ENCODE measurements at regions not wholly inside any gene's neighbourhood (a gene's known extent, or its start where the extent isn't known, plus 50 kb on each side); places are given as distances from the start of the nearest gene placed in this dataset.

DNA sequence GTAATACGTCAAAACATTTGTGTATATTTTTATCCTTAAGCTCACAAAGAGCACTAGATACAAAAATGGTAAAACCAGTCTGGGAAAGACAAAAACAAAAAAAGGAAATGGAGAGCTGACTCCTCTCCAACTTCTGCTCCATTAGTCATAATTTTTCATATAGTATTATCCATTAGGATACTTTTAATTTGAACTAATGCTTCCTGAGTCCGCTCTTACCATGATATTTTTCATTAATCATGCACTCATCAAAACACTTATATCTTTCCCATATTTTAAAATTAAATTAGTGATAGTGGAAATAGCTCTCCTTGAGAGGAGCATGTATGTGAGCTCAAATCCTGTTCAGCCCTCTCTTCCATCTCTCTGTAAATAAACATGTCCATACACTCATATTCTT lies 1093.0 kb upstream of the MIR17HG start:
- no peaks in the 10 kb centered on the region for H3K36me3 ChIP-seq
- DNase-seq, result no peak
- no peak overlapping the region for H3K4me3 ChIP-seq
- H3K9me3 ChIP-seq, result no peaks in the 10 kb centered on the region
- no peaks in the 10 kb centered on the region for H3K27me3 ChIP-seq
- no peak for TF ChIP-seq POLR2A (IDR thresholded peaks at IDR 0.05)
- TF ChIP-seq, protein P1, sequence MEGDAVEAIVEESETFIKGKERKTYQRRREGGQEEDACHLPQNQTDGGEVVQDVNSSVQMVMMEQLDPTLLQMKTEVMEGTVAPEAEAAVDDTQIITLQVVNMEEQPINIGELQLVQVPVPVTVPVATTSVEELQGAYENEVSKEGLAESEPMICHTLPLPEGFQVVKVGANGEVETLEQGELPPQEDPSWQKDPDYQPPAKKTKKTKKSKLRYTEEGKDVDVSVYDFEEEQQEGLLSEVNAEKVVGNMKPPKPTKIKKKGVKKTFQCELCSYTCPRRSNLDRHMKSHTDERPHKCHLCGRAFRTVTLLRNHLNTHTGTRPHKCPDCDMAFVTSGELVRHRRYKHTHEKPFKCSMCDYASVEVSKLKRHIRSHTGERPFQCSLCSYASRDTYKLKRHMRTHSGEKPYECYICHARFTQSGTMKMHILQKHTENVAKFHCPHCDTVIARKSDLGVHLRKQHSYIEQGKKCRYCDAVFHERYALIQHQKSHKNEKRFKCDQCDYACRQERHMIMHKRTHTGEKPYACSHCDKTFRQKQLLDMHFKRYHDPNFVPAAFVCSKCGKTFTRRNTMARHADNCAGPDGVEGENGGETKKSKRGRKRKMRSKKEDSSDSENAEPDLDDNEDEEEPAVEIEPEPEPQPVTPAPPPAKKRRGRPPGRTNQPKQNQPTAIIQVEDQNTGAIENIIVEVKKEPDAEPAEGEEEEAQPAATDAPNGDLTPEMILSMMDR (IDR thresholded peaks at IDR 0.05), result no peak
- no peak for TF ChIP-seq EP300 (IDR thresholded peaks at IDR 0.05)
- 61 to 66% (median 61%) methylated on average over 2 of the region's 2 CpGs for WGBS, 3 donors
- no peaks in the 10 kb centered on the region for H3K4me1 ChIP-seq (ENCODE audit: insufficient read depth)
- H3K27ac ChIP-seq, result no peak overlapping the region
- intact Hi-C loops (cut with DNase I), result no loop called here

DNA sequence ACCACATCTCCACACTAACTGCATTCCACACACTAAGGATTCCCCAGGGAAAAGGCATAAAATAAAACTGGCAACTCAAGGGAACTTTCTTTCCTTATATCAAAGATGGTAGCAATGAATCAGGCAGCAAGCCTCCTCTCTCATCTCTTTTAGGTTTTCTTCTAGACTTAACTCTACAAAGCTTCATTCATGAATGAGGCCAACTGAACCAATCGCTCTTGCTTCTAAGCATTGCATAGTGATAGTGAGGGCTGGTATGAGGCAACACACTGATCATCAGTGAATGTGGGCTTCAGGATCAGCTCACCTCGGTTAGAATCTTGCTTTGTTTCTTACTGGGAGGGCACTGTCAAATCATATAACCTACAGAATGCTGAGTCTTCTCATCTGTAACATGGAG lies 1090.7 kb upstream of the MIR17HG start:
- no peaks in the 10 kb centered on the region for H3K27me3 ChIP-seq
- DNase-seq, result no peak
- no peak overlapping the region for H3K27ac ChIP-seq
- H3K4me1 ChIP-seq (ENCODE audit: insufficient read depth), result no peaks in the 10 kb centered on the region
- H3K36me3 ChIP-seq, result no peaks in the 10 kb centered on the region
- WGBS, 3 donors, result 79 to 91% (median 84%) methylated on average over 2 of the region's 2 CpGs
- TF ChIP-seq, protein P1 (IDR thresholded peaks at IDR 0.05), result no peak
- no peak for TF ChIP-seq EP300 (IDR thresholded peaks at IDR 0.05)
- no peak for TF ChIP-seq POLR2A (IDR thresholded peaks at IDR 0.05)
- intact Hi-C loops (cut with DNase I), result no loop called here
- no peak overlapping the region for H3K4me3 ChIP-seq
- no peaks in the 10 kb centered on the region for H3K9me3 ChIP-seq

DNA sequence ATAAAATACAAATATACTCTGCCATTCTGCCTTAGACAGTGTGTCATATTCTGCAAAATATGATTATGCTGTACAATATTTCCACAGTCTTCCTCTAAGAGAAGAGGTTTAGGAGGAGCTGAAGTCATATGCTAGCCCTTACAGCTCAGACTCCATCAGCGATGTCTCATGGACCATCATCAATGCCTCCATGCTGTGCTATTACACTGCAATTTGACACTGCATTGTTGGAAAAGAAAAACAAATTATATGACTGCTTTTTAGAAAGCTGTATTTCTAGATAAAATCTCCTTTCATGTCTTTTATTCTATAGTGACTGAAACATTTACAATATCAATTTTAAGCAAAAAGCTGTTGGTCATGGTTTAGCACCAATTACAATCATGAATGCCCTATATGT lies 1089.4 kb upstream of the MIR17HG start:
- 92 to 93% (median 92%) methylated on average over 1 of the region's 1 CpG for WGBS, 3 donors
- intact Hi-C loops (cut with DNase I), result no loop called here
- H3K4me3 ChIP-seq, result no peak overlapping the region

DNA sequence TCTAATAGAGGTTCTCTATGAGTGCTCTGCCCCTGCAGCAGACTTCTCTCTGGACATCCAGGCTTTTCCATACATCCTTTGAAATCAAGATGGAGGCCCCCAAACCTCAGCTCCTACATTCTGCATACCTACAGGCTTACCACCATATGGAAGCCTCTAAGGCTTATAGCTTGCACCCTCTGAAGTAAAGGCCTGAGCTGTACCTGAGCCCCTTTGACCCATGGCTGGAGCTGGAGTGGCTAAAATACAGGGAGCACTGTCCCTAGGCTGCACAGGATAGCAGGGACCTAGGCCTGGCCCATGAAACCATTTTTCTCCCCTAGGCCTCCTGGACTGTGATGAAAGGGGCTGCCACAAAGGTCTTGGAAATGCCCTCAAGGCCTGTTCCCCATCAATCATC lies 1086.1 kb upstream of the MIR17HG start:
- H3K36me3 ChIP-seq, result no peaks in the 10 kb centered on the region
- intact Hi-C loops (cut with DNase I), result no loop called here
- no peaks in the 10 kb centered on the region for H3K4me1 ChIP-seq (ENCODE audit: insufficient read depth)
- H3K4me3 ChIP-seq, result no peak overlapping the region
- TF ChIP-seq, protein P1 (IDR thresholded peaks at IDR 0.05), result no peak
- no peaks in the 10 kb centered on the region for H3K9me3 ChIP-seq
- H3K27ac ChIP-seq, result no peak overlapping the region
- no peaks in the 10 kb centered on the region for H3K27me3 ChIP-seq
- DNase-seq, result no peak

More for the DNA sequence above, 1089.4 kb upstream of the MIR17HG start:
- Histone ChIP-seq H3K9me3 (no peaks in the 10 kb centered on the region), H3K4me1 (ENCODE audit: insufficient read depth) (no peaks in the 10 kb centered on the region), H3K27me3 (no peaks in the 10 kb centered on the region), H3K27ac (no peak overlapping the region), H3K36me3 (no peaks in the 10 kb centered on the region)
- TF ChIP-seq EP300 (IDR thresholded peaks at IDR 0.05) (no peak), POLR2A (IDR thresholded peaks at IDR 0.05) (no peak)
- TF ChIP-seq, protein P1 (IDR thresholded peaks at IDR 0.05), result no peak
- DNase-seq, result no peak

DNA sequence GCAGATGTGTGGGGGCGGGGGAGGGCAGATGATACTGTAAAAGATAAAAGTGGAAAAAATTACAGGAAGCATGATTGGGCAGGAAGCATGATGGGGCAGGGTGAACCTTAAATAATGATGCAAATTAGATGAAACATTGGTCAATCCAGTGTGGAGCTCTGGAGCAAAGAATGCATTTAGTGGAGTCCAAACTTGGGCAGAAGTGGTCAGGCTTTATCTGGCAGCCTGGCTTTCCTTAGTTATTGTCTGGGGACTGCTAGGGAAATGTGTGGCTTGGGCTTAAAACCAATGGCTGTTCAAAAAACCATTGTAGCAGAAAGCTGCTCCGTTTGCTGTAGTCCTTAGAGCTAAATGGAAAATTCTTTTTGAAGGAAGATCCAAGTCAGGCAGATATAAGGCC lies 1077.3 kb upstream of the MIR17HG start:
- 81 to 84% (median 83%) methylated on average over 2 of the region's 2 CpGs for WGBS, 3 donors
- no peaks in the 10 kb centered on the region for H3K9me3 ChIP-seq

More for the DNA sequence above, 1077.3 kb upstream of the MIR17HG start:
- no peak for TF ChIP-seq EP300 (IDR thresholded peaks at IDR 0.05)
- TF ChIP-seq, protein P1 (IDR thresholded peaks at IDR 0.05), result no peak
- no peak for TF ChIP-seq POLR2A (IDR thresholded peaks at IDR 0.05)
- DNase-seq, result no peak
- H3K4me3 ChIP-seq, result no peak overlapping the region
- no peak overlapping the region for H3K27ac ChIP-seq
- intact Hi-C loops (cut with DNase I), result no loop called here
- H3K4me1 ChIP-seq (ENCODE audit: insufficient read depth), result no peaks in the 10 kb centered on the region
- no peaks in the 10 kb centered on the region for H3K27me3 ChIP-seq
- no peaks in the 10 kb centered on the region for H3K36me3 ChIP-seq

Measured in ovary (tissue), 7 donors.